ENCODE measurements at regions not wholly inside any gene's neighbourhood (a gene's known extent, or its start where the extent isn't known, plus 50 kb on each side); places are given as distances from the start of the nearest gene placed in this dataset.
A peak's percentile ranks its signal among the peaks of the same experiment; 100 is the strongest.

GRCh38 chr9:29393064-29393463 lies 1819.8 kb upstream of the C9orf72 start:
- Histone ChIP-seq H3K27ac (ENCODE audit: low read depth, low read length, poor library complexity, severe bottlenecking) (no peak overlapping the region), H4K20me1 (ENCODE audit: insufficient read depth, low read length) (no peaks in the 10 kb centered on the region), H3K9ac (ENCODE audit: low read length) (no peak overlapping the region), H3K9me2 (ENCODE audit: low read depth, low read length) (no peaks in the 10 kb centered on the region), H2AFZ (ENCODE audit: low read length) (no peak overlapping the region), H3K4me3 (ENCODE audit: low read depth, low read length, poor library complexity, severe bottlenecking) (no peak overlapping the region), H3K27me3 (ENCODE audit: insufficient read depth, low read length) (no peaks in the 10 kb centered on the region), H3K4me2 (ENCODE audit: low read length) (no peak overlapping the region), H3K9me3 (ENCODE audit: low read length) (no peaks in the 10 kb centered on the region), H3F3A (ENCODE audit: insufficient read depth, low read length) (no peaks in the 10 kb centered on the region), H3K36me3 (ENCODE audit: insufficient read depth, low read length) (no peaks in the 10 kb centered on the region), H3K79me2 (ENCODE audit: insufficient read depth, low read length) (no peaks in the 10 kb centered on the region), H3K4me1 (ENCODE audit: insufficient read depth, low read length, severe bottlenecking) (peaks cover 9% of the 10 kb centered on the region)
- TF ChIP-seq EZH2 (IDR thresholded peaks at IDR 0.05; ENCODE audit: borderline replicate concordance, low read length) = no peak
- TF ChIP-seq CTCF (IDR thresholded peaks at IDR 0.05; ENCODE audit: low read length) = no peak

GRCh38 chr9:29394855-29395254 lies 1821.6 kb upstream of the C9orf72 start:
- TF ChIP-seq EZH2 (IDR thresholded peaks at IDR 0.05; ENCODE audit: borderline replicate concordance, low read length) (no peak), CTCF (IDR thresholded peaks at IDR 0.05; ENCODE audit: low read length) (no peak)
- no peak overlapping the region for H3K4me3 ChIP-seq (ENCODE audit: low read depth, low read length, poor library complexity, severe bottlenecking)
- H3K9me2 ChIP-seq (ENCODE audit: low read depth, low read length) = no peaks in the 10 kb centered on the region
- no peaks in the 10 kb centered on the region for H3K9me3 ChIP-seq (ENCODE audit: low read length)
- H3K79me2 ChIP-seq (ENCODE audit: insufficient read depth, low read length) = no peaks in the 10 kb centered on the region
- no peak overlapping the region for H3K9ac ChIP-seq (ENCODE audit: low read length)
- H3K27me3 ChIP-seq (ENCODE audit: insufficient read depth, low read length) = no peaks in the 10 kb centered on the region
- no peak overlapping the region for H3K4me2 ChIP-seq (ENCODE audit: low read length)
- peaks cover 9% of the 10 kb centered on the region for H3K4me1 ChIP-seq (ENCODE audit: insufficient read depth, low read length, severe bottlenecking)
- H2AFZ ChIP-seq (ENCODE audit: low read length) = no peak overlapping the region
- no peaks in the 10 kb centered on the region for H4K20me1 ChIP-seq (ENCODE audit: insufficient read depth, low read length)
- H3K36me3 ChIP-seq (ENCODE audit: insufficient read depth, low read length) = no peaks in the 10 kb centered on the region
- H3K27ac ChIP-seq (ENCODE audit: low read depth, low read length, poor library complexity, severe bottlenecking) = no peak overlapping the region
- no peaks in the 10 kb centered on the region for H3F3A ChIP-seq (ENCODE audit: insufficient read depth, low read length)

GRCh38 chr9:29397148-29397547 lies 1823.9 kb upstream of the C9orf72 start:
- H3K9me3 ChIP-seq (ENCODE audit: low read length) = no peaks in the 10 kb centered on the region
- H2AFZ ChIP-seq (ENCODE audit: low read length) = peak overlapping the region; percentile 12; the same call in 1 of the 2 replicates
- H3K4me2 ChIP-seq (ENCODE audit: low read length) = peak overlapping the region; percentile 16; the same call in 1 of the 2 replicates
- H3K79me2 ChIP-seq (ENCODE audit: insufficient read depth, low read length) = no peaks in the 10 kb centered on the region
- H3K9ac ChIP-seq (ENCODE audit: low read length) = no peak overlapping the region
- no peak overlapping the region for H3K27ac ChIP-seq (ENCODE audit: low read depth, low read length, poor library complexity, severe bottlenecking)
- TF ChIP-seq EZH2 (IDR thresholded peaks at IDR 0.05; ENCODE audit: borderline replicate concordance, low read length) (no peak), CTCF (IDR thresholded peaks at IDR 0.05; ENCODE audit: low read length) (no peak)
- no peaks in the 10 kb centered on the region for H3F3A ChIP-seq (ENCODE audit: insufficient read depth, low read length)
- no peak overlapping the region for H3K4me3 ChIP-seq (ENCODE audit: low read depth, low read length, poor library complexity, severe bottlenecking)
- H4K20me1 ChIP-seq (ENCODE audit: insufficient read depth, low read length) = no peaks in the 10 kb centered on the region
- H3K36me3 ChIP-seq (ENCODE audit: insufficient read depth, low read length) = no peaks in the 10 kb centered on the region
- peaks cover 9% of the 10 kb centered on the region for H3K4me1 ChIP-seq (ENCODE audit: insufficient read depth, low read length, severe bottlenecking)
- no peaks in the 10 kb centered on the region for H3K27me3 ChIP-seq (ENCODE audit: insufficient read depth, low read length)
- no peaks in the 10 kb centered on the region for H3K9me2 ChIP-seq (ENCODE audit: low read depth, low read length)
